ENCODE measurements at regions not wholly inside any gene's neighbourhood (a gene's known extent, or its start where the extent isn't known, plus 50 kb on each side); places are given as distances from the start of the nearest gene placed in this dataset.
"Not testable (repeated sequence)": the region's sequence is repeated elsewhere in the genome, so short reads cannot be mapped to it uniquely, and the experiment has no call there.

DNA sequence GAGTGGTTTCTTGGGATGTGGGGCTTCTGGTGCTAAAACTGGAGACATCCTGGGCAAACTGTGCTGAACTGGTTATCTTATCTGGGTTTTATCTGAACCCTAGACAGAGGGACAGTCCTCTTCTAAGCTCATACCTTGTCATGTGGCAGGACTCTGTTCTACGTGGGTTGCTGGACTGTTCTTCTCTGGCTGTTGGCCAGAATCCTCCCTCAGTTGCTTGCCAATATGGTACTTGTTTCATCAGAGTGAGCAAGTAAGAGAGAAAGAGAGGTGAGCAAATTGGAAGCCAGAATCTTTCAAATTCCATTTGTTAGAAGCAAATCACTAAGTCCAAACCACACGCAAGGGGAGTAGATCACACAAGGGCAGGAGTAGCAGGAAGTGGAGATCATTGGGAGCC is 291.5 kb upstream of the TBL1XR1 start:
- no peak overlapping the region for H3K4me3 ChIP-seq (ENCODE audit: low read depth in 1 of 5, low read length in 5 of 5)
- H3K27me3 ChIP-seq (ENCODE audit: control insufficient read depth in 5 of 5, insufficient read depth in 4 of 5, low read length in 5 of 5): no peaks in the 10 kb centered on the region
- no peak overlapping the region for H3K27ac ChIP-seq (ENCODE audit: low read depth, low read length)
- H3K9ac ChIP-seq (ENCODE audit: low read length in 5 of 5): no peak overlapping the region
- peaks cover 5 to 21% (median 15%) of the 10 kb centered on the region in 5 donors for H3K4me1 ChIP-seq (ENCODE audit: control insufficient read depth in 5 of 5, insufficient read depth in 5 of 5, low read length in 5 of 5)
- H3K9me3 ChIP-seq (ENCODE audit: control insufficient read depth in 5 of 5, low read length in 5 of 5): peaks cover 0 to 8% (median 3%) of the 10 kb centered on the region in 5 donors
- no peaks in the 10 kb centered on the region for H3K36me3 ChIP-seq (ENCODE audit: control insufficient read depth in 5 of 5, insufficient read depth in 5 of 5, low read length in 5 of 5)

DNA sequence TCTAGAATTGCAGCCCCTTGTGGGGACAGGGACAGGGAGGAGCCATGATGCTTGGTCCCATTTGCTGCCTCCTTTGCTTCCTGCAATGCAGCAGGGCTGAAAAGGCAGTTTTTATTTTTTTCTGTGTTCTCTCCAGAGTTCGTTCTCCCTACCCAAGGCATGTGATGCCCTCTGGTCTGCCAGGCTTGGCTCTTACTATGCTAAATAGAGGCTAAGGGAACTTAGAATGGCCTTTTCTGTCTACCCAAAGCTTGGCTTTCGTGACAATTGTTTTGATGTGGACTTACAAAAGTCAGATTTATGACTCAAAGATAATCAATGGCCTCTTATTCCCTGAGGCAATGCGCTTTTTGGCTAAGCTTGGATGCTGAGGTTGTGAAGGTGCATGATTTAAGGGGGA is 293.3 kb upstream of the TBL1XR1 start:
- H3K4me1 ChIP-seq (ENCODE audit: control insufficient read depth in 5 of 5, insufficient read depth in 5 of 5, low read length in 5 of 5): peaks cover 5 to 21% (median 15%) of the 10 kb centered on the region in 5 donors
- peak overlapping the region in 1 of 5 donors; percentile 13 for H3K4me3 ChIP-seq (ENCODE audit: low read depth in 1 of 5, low read length in 5 of 5)
- no peak overlapping the region for H3K27ac ChIP-seq (ENCODE audit: low read depth, low read length)
- H3K27me3 ChIP-seq (ENCODE audit: control insufficient read depth in 5 of 5, insufficient read depth in 4 of 5, low read length in 5 of 5): no peaks in the 10 kb centered on the region
- H3K9ac ChIP-seq (ENCODE audit: low read length in 5 of 5): no peak overlapping the region
- peaks cover 0 to 3% (median under 1%) of the 10 kb centered on the region in 5 donors for H3K9me3 ChIP-seq (ENCODE audit: control insufficient read depth in 5 of 5, low read length in 5 of 5)
- no peaks in the 10 kb centered on the region for H3K36me3 ChIP-seq (ENCODE audit: control insufficient read depth in 5 of 5, insufficient read depth in 5 of 5, low read length in 5 of 5)

DNA sequence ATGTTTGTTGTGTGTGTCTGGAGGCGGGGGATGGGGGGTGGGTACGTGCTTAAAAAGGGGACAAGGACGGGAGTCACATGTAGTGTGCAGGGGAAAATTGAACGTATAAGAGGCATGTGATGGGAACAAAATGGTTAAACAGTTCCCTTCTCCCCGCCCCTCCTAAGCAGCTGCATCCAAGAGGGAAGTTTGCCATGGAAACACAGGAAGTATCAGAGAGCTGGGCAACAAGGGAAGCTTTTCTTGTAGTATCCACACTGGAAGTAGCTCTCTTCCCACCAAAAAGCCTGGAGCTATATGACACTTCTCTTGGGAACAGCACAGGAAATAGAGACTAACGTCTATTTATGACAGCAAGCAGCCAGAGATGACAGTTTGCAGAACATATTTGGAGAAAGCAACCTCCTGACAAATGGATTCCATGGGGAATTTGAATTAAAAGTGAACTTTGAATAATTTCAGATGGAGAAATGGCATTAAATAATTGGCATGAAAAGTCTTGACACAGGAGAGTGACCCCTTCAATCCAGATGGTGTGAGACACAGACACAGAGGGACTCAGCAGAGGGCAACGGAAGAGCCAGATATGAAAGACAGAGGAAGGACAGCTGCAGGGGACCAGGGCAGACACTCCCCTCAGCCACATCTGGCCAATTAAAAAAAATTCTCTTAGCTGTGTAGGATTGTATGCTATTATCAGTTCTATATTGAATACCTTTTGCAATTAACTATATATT is 294.2 kb upstream of the TBL1XR1 start:
- Histone ChIP-seq H3K4me3 (ENCODE audit: low read depth in 1 of 5, low read length in 5 of 5) (peak overlapping the region in 2 of 5 donors; percentile 13 to 45), H3K9me3 (ENCODE audit: control insufficient read depth in 5 of 5, low read length in 5 of 5) (no peaks in the 10 kb centered on the region), H3K9ac (ENCODE audit: low read length in 5 of 5) (no peak overlapping the region), H3K4me1 (ENCODE audit: control insufficient read depth in 5 of 5, insufficient read depth in 5 of 5, low read length in 5 of 5) (peaks cover 5 to 22% (median 15%) of the 10 kb centered on the region in 5 donors), H3K36me3 (ENCODE audit: control insufficient read depth in 5 of 5, insufficient read depth in 5 of 5, low read length in 5 of 5) (no peaks in the 10 kb centered on the region), H3K27ac (ENCODE audit: low read depth, low read length) (no peak overlapping the region), H3K27me3 (ENCODE audit: control insufficient read depth in 5 of 5, insufficient read depth in 4 of 5, low read length in 5 of 5) (no peaks in the 10 kb centered on the region)

DNA sequence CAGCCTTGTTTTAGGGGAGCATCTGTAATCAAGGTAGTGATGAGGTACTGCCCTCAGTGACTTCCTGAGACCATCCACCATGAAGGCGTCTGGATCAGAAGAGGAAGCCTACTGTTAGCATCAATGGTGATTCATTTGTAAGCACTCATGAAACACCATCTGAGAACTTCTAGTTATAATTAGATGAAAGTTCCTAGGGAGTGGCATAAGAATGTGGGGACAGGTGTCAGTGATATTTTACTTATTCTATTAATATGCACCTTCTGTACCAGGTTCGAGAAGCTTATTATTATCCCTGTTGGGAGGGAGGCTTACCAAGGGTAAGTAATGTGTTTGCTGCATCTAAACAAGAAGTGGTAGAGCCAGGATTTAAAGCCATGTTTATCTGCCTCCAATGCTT is 295.8 kb upstream of the TBL1XR1 start:
- no peaks in the 10 kb centered on the region for H3K9me3 ChIP-seq (ENCODE audit: control insufficient read depth in 5 of 5, low read length in 5 of 5)
- H3K27ac ChIP-seq (ENCODE audit: low read depth, low read length): no peak overlapping the region

DNA sequence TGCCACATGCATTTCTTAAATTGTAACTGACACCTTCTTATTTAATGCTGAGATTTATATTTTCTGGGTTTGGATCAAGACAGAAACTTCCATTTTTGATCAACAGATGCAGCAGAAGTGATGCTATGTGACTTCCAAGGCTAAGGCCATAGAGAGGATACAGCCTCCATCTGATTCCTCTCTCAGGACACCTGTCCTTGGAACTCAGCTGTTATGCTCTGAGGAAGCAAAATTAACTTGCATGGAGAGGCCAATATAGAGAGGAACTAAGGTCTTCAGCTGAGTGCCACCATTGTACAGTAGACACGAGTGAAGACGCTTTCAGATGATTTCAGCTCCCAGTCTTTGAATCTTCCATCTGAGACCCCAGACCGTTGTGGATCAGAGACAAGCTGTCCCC is 296.9 kb upstream of the TBL1XR1 start:
- Histone ChIP-seq H3K27ac (ENCODE audit: low read depth, low read length) (no peak overlapping the region), H3K9me3 (ENCODE audit: control insufficient read depth in 5 of 5, low read length in 5 of 5) (no peaks in the 10 kb centered on the region), H3K27me3 (ENCODE audit: control insufficient read depth in 5 of 5, insufficient read depth in 4 of 5, low read length in 5 of 5) (no peaks in the 10 kb centered on the region), H3K9ac (ENCODE audit: low read length in 5 of 5) (no peak overlapping the region), H3K36me3 (ENCODE audit: control insufficient read depth in 5 of 5, insufficient read depth in 5 of 5, low read length in 5 of 5) (no peaks in the 10 kb centered on the region), H3K4me3 (ENCODE audit: low read depth in 1 of 5, low read length in 5 of 5) (no peak overlapping the region), H3K4me1 (ENCODE audit: control insufficient read depth in 5 of 5, insufficient read depth in 5 of 5, low read length in 5 of 5) (peaks cover 5 to 32% (median 20%) of the 10 kb centered on the region in 5 donors)

More for the DNA sequence above, 295.8 kb upstream of the TBL1XR1 start:
- H3K4me1 ChIP-seq (ENCODE audit: control insufficient read depth in 5 of 5, insufficient read depth in 5 of 5, low read length in 5 of 5): peaks cover 5 to 25% (median 17%) of the 10 kb centered on the region in 5 donors
- H3K4me3 ChIP-seq (ENCODE audit: low read depth in 1 of 5, low read length in 5 of 5): no peak overlapping the region
- no peaks in the 10 kb centered on the region for H3K27me3 ChIP-seq (ENCODE audit: control insufficient read depth in 5 of 5, insufficient read depth in 4 of 5, low read length in 5 of 5)
- H3K36me3 ChIP-seq (ENCODE audit: control insufficient read depth in 5 of 5, insufficient read depth in 5 of 5, low read length in 5 of 5): no peaks in the 10 kb centered on the region
- H3K9ac ChIP-seq (ENCODE audit: low read length in 5 of 5): no peak overlapping the region

DNA sequence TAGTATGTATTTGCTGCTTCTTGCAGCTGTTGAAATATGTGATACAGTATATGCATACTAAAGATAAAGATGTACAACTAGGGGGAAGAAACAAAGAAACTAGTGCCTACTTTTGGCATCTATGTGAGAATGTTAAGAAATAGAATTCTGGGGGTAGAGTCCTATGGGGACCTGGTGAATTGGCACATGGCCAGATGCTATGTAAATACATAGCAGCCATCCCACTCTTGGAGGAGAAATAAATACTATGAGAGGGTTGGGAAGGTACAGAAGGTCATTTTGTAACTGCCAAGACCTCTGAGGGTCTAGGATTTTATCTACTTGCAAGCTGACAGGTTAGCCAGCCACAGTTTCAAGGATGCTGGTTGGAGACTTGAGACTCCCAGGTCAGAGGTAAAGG is 298.3 kb upstream of the TBL1XR1 start:
- H3K4me1 ChIP-seq (ENCODE audit: control insufficient read depth in 5 of 5, insufficient read depth in 5 of 5, low read length in 5 of 5): peaks cover 5 to 27% (median 17%) of the 10 kb centered on the region in 5 donors
- no peak overlapping the region for H3K27ac ChIP-seq (ENCODE audit: low read depth, low read length)
- H3K36me3 ChIP-seq (ENCODE audit: control insufficient read depth in 5 of 5, insufficient read depth in 5 of 5, low read length in 5 of 5): no peaks in the 10 kb centered on the region
- H3K9ac ChIP-seq (ENCODE audit: low read length in 5 of 5): no peak overlapping the region
- no peaks in the 10 kb centered on the region for H3K9me3 ChIP-seq (ENCODE audit: control insufficient read depth in 5 of 5, low read length in 5 of 5)
- H3K27me3 ChIP-seq (ENCODE audit: control insufficient read depth in 5 of 5, insufficient read depth in 4 of 5, low read length in 5 of 5): no peaks in the 10 kb centered on the region
- H3K4me3 ChIP-seq (ENCODE audit: low read depth in 1 of 5, low read length in 5 of 5): no peak overlapping the region

DNA sequence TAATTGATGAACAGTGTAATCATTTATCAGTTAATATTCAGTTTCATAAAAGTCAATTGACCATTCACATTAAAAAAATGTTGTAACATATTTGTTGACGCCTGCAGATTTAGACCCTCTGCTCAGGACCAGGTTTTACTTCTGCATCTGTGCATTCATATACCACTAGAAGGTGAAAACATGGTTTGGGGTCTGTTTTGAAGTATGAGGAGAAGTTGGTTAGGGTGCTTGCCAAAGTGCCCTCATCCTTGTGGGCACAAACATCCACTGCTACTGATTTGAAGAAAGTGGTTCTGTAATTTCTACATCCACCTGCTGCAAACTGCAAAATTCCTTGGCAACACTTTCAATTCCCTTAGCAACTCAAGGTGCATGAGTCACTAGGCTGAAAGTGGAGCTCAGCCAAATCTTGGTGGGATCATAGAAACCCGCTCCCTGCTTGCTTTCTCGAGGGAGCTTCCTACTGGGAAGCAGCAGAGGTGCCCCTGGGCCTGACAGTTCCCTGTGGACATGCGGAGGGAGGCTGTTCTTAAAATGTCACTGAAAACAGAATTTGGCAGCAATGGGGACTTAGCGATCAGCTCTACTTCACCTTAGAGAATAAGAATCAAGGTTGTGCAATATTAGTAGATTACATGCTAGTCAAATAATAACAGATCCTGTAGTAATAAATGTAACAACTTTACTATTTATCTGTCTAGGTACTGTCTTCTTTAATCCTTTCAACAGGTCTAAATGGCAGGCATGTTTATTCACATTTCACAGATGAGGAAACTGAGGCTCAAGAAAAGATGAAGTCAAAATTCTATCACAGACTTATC is 301.0 kb upstream of the TBL1XR1 start:
- no peak overlapping the region for H3K27ac ChIP-seq (ENCODE audit: low read depth, low read length)
- no peaks in the 10 kb centered on the region for H3K9me3 ChIP-seq (ENCODE audit: control insufficient read depth in 5 of 5, low read length in 5 of 5)
- H3K4me3 ChIP-seq (ENCODE audit: low read depth in 1 of 5, low read length in 5 of 5): no peak overlapping the region

DNA sequence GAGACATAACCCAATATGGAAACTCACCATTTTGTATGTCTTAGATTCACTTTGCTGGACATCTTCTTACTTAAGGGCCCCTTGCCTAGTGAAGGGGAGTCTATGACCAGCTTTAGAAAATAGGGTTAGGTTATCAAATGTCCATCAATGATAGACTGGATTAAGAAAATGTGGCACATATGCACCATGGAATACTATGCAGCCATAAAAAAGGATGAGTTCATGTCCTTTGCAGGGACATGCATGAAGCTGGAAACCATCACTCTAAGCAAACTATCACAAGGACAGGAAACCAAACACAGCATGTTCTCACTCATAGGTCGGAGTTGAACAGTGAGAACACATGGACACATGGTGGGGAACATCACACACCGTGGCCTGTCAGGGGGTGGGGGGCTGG is 301.8 kb upstream of the TBL1XR1 start:
- not testable (repeated sequence) for H3K9ac ChIP-seq (ENCODE audit: low read length in 5 of 5); H3K27ac ChIP-seq (ENCODE audit: low read depth, low read length); H3K9me3 ChIP-seq (ENCODE audit: control insufficient read depth in 5 of 5, low read length in 5 of 5); H3K4me3 ChIP-seq (ENCODE audit: low read depth in 1 of 5, low read length in 5 of 5); H3K36me3 ChIP-seq (ENCODE audit: control insufficient read depth in 5 of 5, insufficient read depth in 5 of 5, low read length in 5 of 5); H3K27me3 ChIP-seq (ENCODE audit: control insufficient read depth in 5 of 5, insufficient read depth in 4 of 5, low read length in 5 of 5)
- H3K4me1 ChIP-seq (ENCODE audit: control insufficient read depth in 5 of 5, insufficient read depth in 5 of 5, low read length in 5 of 5): peaks cover 0 to 11% (median 5%) of the 10 kb centered on the region in 5 donors

More for the DNA sequence above, 301.0 kb upstream of the TBL1XR1 start:
- no peak overlapping the region for H3K9ac ChIP-seq (ENCODE audit: low read length in 5 of 5)
- H3K4me1 ChIP-seq (ENCODE audit: control insufficient read depth in 5 of 5, insufficient read depth in 5 of 5, low read length in 5 of 5): peaks cover 0 to 11% (median 5%) of the 10 kb centered on the region in 5 donors
- H3K36me3 ChIP-seq (ENCODE audit: control insufficient read depth in 5 of 5, insufficient read depth in 5 of 5, low read length in 5 of 5): no peaks in the 10 kb centered on the region
- H3K27me3 ChIP-seq (ENCODE audit: control insufficient read depth in 5 of 5, insufficient read depth in 4 of 5, low read length in 5 of 5): no peaks in the 10 kb centered on the region

DNA sequence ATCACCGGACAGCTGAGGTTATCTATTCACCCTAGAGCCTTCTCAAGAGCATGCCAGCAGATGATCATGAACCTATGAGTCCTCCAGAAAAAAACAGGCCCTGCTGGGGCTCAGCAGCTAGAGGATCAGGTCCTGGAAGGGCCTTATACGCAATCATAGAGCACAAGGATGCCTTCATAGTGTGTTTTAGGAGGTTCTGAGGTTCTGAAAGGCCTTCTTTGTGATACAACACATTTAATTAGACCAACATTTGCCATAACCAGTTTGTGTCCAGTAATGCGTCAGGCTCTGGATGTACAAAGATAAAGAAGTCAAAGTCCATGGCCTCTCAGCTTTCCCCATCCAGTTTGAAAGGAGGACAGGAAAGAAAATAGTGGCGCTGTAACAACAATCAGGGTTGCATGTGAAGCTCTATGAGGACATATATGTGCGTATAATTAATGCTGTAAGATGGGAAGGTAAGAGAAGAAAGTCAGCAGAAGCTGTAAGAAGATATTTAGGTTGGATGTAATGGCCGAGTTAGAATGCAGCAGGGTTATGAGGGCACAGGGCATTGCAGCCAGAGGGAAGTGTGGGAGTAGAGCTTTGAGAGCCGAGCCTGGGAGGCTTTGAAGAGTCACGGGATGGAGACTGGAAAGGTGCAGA is 302.6 kb upstream of the TBL1XR1 start:
- Histone ChIP-seq H3K4me1 (ENCODE audit: control insufficient read depth in 5 of 5, insufficient read depth in 5 of 5, low read length in 5 of 5) (peaks cover 0 to 11% (median 5%) of the 10 kb centered on the region in 5 donors), H3K27me3 (ENCODE audit: control insufficient read depth in 5 of 5, insufficient read depth in 4 of 5, low read length in 5 of 5) (no peaks in the 10 kb centered on the region), H3K27ac (ENCODE audit: low read depth, low read length) (no peak overlapping the region), H3K9me3 (ENCODE audit: control insufficient read depth in 5 of 5, low read length in 5 of 5) (no peaks in the 10 kb centered on the region), H3K4me3 (ENCODE audit: low read depth in 1 of 5, low read length in 5 of 5) (no peak overlapping the region), H3K36me3 (ENCODE audit: control insufficient read depth in 5 of 5, insufficient read depth in 5 of 5, low read length in 5 of 5) (no peaks in the 10 kb centered on the region), H3K9ac (ENCODE audit: low read length in 5 of 5) (no peak overlapping the region)
